Upper lobe of left lung (tissue), 4 donors: ENCODE measurements at regions not wholly inside any gene's neighbourhood (a gene's known extent, or its start where the extent isn't known, plus 50 kb on each side); places are given as distances from the start of the nearest gene placed in this dataset.

ENCODE experiments used
- CTCF ChIP-seq, 6 experiments: fragments of 450-650 bp in 4 of 6; fragments of 200-600 bp in 2 of 6; sonication (generic) in 2 of 6; IDR thresholded peaks; one replicate each; pipeline ENCODE4 v1.5.1; 2016 to 2019; ENCODE audit warnings: antibody characterized with exemption in 6 of 6
- POLR2AphosphoS5 ChIP-seq, 2 donors: sonication (generic); formaldehyde crosslinking; IDR thresholded peaks; one replicate each; pipeline ENCODE4 v1.5.1; 2017; ENCODE audit warnings: antibody characterized with exemption in 2 of 2

- TF ChIP-seq POLR2AphosphoS5 (IDR thresholded peaks at IDR 0.05) (no peak), CTCF (IDR thresholded peaks at IDR 0.05) (no peak)
Measured at GRCh38 chr6:67133973-67134372, 1426.9 kb upstream of the EYS start.
